H1 (cell line): ENCODE measurements at regions not wholly inside any gene's neighbourhood (a gene's known extent, or its start where the extent isn't known, plus 50 kb on each side); places are given as distances from the start of the nearest gene placed in this dataset.

Source experiments
- BCL11A ChIP-seq, 2 experiments: IDR thresholded peaks; one replicate each; pipeline ENCODE4 v1.6.1; 2011; ENCODE audit warnings: low read depth in 2 of 2, low read length in 2 of 2, mild to moderate bottlenecking in 2 of 2
- SP2 ChIP-seq: IDR thresholded peaks from 2 replicates; pipeline ENCODE4 v1.6.1; 2012; ENCODE audit warnings: mild to moderate bottlenecking, low read length, inconsistent platforms
- SUZ12 ChIP-seq: fragments of 200-600 bp; sonication (generic); IDR thresholded peaks from 2 replicates; pipeline ENCODE4 v1.6.1; 2012; ENCODE audit warnings: mild to moderate bottlenecking, inconsistent platforms, low read length, moderate library complexity, mixed read lengths
- TCF12 ChIP-seq: IDR thresholded peaks from 2 replicates; pipeline ENCODE4 v1.6.1; 2011; ENCODE audit warnings: low read depth, mild to moderate bottlenecking, low read length
- TF ChIP-seq, protein P1 (sequence below): fragments of 300-600 bp; sonication (generic); IDR thresholded peaks from 2 replicates; pipeline ENCODE4 v1.7.1; 2012; ENCODE audit warnings: low read length, moderate library complexity, mild to moderate bottlenecking, inconsistent platforms; ENCODE audit not compliant: insufficient replicate concordance

DNA sequence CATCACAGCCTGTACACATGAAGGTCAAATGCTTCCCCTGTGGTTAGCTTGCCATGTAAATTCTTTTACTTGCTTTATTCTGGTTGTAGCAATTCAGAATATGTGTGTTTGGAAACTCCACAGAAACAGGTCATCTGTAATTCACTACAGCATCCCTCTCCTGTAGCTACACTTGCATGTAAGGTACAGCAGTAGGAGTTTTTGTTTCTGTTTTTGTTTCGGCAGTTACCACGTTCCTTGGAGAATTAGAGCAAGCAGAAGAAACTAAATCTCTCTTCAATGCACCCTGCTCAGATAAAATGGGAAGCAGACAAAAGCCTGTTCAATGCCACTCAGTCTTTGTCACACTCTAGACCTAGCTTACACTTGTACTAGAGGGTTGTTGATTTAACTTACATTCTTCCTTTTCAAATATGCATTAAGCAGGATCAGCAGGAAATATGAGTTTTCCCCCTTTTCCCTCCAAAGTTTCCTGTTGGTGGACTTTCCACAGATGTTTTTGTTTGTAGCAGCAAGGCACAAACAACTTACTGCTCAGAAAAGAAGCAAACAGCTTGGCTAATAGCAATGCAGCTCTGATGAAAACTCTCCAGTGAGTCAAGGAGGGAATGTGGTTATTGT lies 80.9 kb downstream of the YIPF5 start (continued):
- TF ChIP-seq, protein P1, sequence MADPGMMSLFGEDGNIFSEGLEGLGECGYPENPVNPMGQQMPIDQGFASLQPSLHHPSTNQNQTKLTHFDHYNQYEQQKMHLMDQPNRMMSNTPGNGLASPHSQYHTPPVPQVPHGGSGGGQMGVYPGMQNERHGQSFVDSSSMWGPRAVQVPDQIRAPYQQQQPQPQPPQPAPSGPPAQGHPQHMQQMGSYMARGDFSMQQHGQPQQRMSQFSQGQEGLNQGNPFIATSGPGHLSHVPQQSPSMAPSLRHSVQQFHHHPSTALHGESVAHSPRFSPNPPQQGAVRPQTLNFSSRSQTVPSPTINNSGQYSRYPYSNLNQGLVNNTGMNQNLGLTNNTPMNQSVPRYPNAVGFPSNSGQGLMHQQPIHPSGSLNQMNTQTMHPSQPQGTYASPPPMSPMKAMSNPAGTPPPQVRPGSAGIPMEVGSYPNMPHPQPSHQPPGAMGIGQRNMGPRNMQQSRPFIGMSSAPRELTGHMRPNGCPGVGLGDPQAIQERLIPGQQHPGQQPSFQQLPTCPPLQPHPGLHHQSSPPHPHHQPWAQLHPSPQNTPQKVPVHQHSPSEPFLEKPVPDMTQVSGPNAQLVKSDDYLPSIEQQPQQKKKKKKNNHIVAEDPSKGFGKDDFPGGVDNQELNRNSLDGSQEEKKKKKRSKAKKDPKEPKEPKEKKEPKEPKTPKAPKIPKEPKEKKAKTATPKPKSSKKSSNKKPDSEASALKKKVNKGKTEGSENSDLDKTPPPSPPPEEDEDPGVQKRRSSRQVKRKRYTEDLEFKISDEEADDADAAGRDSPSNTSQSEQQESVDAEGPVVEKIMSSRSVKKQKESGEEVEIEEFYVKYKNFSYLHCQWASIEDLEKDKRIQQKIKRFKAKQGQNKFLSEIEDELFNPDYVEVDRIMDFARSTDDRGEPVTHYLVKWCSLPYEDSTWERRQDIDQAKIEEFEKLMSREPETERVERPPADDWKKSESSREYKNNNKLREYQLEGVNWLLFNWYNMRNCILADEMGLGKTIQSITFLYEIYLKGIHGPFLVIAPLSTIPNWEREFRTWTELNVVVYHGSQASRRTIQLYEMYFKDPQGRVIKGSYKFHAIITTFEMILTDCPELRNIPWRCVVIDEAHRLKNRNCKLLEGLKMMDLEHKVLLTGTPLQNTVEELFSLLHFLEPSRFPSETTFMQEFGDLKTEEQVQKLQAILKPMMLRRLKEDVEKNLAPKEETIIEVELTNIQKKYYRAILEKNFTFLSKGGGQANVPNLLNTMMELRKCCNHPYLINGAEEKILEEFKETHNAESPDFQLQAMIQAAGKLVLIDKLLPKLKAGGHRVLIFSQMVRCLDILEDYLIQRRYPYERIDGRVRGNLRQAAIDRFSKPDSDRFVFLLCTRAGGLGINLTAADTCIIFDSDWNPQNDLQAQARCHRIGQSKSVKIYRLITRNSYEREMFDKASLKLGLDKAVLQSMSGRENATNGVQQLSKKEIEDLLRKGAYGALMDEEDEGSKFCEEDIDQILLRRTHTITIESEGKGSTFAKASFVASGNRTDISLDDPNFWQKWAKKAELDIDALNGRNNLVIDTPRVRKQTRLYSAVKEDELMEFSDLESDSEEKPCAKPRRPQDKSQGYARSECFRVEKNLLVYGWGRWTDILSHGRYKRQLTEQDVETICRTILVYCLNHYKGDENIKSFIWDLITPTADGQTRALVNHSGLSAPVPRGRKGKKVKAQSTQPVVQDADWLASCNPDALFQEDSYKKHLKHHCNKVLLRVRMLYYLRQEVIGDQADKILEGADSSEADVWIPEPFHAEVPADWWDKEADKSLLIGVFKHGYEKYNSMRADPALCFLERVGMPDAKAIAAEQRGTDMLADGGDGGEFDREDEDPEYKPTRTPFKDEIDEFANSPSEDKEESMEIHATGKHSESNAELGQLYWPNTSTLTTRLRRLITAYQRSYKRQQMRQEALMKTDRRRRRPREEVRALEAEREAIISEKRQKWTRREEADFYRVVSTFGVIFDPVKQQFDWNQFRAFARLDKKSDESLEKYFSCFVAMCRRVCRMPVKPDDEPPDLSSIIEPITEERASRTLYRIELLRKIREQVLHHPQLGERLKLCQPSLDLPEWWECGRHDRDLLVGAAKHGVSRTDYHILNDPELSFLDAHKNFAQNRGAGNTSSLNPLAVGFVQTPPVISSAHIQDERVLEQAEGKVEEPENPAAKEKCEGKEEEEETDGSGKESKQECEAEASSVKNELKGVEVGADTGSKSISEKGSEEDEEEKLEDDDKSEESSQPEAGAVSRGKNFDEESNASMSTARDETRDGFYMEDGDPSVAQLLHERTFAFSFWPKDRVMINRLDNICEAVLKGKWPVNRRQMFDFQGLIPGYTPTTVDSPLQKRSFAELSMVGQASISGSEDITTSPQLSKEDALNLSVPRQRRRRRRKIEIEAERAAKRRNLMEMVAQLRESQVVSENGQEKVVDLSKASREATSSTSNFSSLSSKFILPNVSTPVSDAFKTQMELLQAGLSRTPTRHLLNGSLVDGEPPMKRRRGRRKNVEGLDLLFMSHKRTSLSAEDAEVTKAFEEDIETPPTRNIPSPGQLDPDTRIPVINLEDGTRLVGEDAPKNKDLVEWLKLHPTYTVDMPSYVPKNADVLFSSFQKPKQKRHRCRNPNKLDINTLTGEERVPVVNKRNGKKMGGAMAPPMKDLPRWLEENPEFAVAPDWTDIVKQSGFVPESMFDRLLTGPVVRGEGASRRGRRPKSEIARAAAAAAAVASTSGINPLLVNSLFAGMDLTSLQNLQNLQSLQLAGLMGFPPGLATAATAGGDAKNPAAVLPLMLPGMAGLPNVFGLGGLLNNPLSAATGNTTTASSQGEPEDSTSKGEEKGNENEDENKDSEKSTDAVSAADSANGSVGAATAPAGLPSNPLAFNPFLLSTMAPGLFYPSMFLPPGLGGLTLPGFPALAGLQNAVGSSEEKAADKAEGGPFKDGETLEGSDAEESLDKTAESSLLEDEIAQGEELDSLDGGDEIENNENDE: no peak
- TF ChIP-seq SP2 (no peak), SUZ12 (no peak), BCL11A (IDR thresholded peaks at IDR 0.05; ENCODE audit: low read depth in 2 of 2, low read length in 2 of 2) (no peak), TCF12 (no peak)
